Islet of Langerhans (tissue), 1 donor: ENCODE measurements at regions not wholly inside any gene's neighbourhood (a gene's known extent, or its start where the extent isn't known, plus 50 kb on each side); places are given as distances from the start of the nearest gene placed in this dataset.

ENCODE experiments used
- FAIRE-seq: peaks from one replicate; lab custom pipeline; 2011; peaks lifted over from hg19 to GRCh38; lab: Jason Lieb, UNC

DNA sequence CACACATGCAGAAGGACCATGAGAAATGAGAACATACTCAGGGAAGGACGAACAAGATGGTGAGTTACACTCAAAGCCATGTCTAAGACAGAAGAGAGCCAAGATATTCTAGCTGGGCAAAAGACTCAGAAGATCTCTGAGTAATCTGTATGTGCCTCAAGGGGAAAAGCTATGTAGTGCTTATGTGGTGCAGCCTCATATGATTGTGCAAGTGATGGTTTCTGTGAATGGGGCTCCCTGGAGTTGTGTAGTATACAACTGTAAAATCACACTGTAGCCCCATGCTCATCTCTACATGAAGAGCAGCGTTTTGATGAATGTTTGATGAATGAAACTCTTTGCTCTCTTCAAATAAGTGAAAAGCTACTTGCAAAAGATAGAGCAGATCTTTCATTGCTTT is 57.5 kb downstream of the OSR1 start:
- FAIRE-seq = no peak

DNA sequence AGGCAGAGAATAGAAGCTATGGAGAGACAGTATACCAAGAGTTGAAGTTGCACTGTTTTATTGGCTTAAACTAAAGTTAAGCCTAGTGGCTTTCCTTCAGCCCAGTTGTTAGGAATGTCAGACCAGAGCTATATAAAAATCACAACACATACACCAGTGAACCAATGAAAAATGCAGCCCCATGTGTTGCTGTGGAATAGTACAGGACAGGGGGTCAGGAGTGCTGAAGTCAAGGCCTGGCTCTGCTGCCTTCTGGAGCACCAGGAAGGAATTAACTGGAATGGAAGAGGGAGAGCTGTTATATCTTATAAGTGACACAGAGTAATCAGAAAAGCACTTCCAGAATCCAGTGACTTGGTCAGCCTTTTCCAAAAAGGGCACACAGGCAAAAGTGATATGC is 58.9 kb downstream of the OSR1 start:
- FAIRE-seq = no peak

DNA sequence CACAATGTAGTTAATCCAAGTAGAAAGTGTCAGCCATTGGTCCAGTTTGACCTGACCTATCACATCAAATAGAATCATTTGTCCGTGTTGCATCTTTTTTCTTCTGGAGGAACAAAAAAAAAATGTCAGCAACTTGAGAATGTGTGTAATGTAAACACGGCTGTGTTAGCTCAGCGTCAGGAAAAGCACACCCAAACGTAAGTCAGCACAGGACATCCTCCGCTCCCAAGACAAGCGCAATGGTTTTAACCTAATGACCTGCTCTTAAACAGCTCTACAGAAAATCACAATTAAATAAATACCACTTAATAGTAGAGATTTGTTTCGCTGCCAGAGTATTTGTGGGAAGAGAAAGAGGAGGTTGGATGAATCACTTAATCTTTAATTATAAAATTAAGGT is 59.4 kb downstream of the OSR1 start:
- no peak for FAIRE-seq

DNA sequence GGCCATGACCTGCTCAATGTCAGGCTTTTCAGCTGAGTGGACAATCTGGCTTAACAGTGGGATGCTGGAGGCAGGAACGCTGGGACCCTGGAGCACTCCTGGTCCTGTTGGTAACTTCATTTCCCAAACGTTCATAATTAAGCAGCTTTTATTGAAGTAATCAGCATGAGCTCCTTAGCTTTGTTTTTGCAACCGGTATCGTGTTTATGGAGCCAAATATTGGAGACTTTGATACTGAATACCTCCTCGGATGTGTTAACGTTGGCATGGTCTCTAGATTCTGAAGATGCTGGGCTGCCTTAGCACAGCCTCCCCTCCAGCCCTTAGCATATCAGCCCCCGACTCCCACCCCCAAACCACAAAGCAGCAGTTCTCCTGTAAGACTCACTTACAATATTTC is 60.7 kb downstream of the OSR1 start:
- FAIRE-seq = no peak

DNA sequence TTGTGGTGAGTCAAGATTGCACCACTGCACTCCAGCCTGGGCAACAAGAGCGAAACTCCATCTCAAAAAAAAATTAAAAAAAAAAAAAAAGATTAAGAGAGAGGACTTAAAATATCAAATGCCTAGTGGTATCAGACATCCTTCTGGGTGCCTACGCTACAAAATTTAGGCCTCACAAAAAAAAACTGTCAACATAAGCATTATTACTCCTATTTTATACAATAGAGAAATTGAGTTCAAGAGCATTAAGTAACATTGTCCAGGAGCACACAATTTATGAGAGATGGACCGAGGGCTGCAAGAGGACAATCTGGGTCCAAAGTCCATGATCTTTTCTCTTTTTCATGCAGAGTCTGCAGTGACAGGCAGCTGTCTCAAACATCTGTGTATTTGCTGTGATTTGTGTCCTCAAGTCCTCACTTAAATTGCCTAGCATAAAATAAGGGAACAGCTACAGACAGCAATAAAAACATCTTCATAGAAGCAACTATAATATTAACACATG is 62.4 kb downstream of the OSR1 start:
- FAIRE-seq = no peak

DNA sequence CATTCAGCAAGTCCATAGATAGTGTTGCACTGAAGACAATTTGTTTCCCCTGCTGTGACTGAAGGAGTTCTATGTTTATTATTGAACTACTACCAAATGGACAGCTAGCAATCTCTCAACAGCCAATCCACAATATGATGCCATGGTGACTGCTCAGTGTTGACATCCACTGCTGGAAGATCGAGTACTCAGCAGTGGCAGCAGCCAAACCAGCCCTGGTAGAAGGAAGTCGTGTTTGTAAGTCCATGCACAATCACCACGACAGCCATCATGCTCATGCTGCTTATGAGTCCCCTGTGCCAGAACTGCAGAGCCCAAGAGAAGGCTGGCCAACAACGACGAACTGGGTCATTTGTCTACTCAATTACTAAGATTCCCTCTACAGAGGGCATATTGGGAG is 66.4 kb downstream of the OSR1 start:
- FAIRE-seq = no peak

DNA sequence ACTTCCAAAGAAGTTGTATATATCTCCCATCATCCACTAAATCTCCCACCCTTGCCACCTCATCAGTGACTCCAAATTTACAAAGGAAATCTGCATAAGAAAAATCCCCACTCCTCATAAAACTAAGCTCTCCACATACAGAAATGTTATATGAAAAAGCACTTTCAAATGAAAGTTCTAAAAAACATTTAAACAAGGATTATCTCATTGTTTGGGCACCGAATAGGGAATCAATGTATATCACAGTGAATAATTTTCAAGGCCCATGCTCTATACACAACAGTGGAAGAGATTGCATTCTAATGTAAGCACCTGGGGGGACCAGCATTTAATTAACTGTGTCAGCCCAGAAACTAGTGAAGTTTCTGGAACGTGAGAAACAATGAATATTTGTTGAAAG is 70.1 kb downstream of the OSR1 start:
- FAIRE-seq = no peak

DNA sequence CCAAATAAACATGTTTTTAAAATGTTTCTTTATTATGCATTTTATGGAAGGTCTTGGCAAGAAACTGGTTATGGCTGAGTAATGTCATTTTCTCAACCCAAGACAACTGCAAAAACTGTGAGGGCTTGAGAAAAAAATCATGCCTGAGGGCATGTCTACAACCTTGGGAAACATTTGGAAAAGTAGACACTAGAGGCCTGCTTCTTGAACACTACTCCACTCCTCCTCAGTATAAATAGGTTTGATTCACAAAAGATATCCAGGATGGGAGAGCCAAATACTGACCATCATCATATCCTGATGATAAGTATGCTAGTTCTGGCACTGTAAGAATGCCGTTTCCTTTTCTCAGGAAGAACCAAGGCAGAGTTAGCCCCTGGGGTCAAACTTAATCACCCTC is 71.1 kb downstream of the OSR1 start:
- FAIRE-seq = no peak

DNA sequence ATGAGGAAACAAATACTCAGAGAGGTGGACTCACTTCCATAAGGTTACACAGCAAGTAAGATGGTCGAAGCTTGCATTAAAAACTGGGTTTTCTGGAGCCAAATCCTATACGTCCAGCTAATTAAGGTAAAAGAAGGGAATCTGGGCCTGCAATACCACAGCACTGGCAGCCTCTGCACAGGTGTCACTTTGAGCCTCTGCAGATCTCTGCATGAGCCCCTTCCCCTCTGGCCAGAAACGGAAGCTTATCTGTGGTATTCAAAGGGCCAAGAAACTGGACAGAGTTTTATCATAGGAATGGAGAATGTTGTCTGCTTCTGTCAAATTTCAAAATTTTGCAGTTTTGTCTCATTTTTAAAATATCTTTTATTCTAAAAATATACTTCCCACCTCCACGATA is 76.1 kb downstream of the OSR1 start:
- FAIRE-seq = no peak

DNA sequence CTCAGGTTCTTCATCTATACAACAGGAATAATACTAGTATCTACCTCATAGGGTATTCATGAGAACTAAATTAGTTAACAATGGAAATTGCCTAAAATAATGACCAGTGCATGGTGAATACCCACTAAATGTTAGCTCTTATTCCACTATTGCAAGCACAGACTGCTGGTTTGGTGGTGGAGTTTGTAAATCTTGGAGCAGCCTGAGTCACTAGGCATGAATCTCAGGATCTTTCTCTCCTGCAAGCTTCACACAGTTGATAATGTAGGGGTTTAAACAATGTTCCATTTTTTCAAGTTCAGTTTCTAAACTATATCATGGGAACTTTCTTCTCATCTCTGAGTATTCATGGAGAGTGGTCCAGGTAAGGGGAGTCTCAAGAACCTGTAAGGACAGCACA is 84.0 kb downstream of the OSR1 start:
- no peak for FAIRE-seq

DNA sequence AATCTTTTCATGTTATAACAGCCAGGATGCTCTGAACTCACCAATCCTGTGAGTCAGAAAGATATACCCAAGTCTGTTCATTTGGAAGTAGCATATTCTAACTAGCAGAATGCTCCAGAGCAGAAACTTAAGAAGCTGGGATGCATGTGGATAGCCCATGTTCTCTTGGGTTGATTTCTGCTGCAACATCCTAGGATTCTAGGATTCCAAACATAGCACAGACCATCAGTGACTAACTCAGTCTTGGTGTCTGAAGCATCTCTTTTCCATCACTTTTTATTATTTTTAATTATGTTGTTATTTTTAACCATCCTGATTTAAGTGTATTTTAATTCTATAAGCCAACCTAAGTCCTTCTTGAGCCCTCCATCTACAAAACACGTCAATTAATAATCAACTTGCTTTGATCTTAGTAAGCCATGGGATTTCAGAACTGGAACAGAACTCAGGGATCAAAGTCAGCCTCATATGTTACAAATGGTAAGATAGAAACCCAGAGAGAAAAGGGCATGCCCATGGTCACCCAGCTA is 85.4 kb downstream of the OSR1 start:
- no peak for FAIRE-seq

DNA sequence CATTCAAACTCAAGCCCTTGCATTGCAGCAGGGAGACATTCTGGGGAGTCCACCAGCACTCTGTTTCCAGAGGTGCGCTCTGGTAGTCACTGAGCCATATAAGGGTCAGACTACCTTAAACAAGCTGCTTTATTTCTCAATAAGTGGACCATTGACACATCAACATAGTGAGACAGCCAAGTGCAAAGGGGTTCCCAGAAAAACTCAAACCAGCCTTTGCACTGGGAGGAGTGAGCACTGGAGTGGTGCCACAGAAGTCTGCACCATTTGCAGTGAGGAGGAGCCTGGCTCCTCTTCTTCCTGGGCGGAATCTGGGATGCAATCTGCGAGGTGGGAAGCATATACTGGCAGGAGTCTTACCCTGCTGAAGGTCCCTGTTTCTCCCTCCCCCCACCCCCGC is 86.4 kb downstream of the OSR1 start:
- FAIRE-seq = no peak

DNA sequence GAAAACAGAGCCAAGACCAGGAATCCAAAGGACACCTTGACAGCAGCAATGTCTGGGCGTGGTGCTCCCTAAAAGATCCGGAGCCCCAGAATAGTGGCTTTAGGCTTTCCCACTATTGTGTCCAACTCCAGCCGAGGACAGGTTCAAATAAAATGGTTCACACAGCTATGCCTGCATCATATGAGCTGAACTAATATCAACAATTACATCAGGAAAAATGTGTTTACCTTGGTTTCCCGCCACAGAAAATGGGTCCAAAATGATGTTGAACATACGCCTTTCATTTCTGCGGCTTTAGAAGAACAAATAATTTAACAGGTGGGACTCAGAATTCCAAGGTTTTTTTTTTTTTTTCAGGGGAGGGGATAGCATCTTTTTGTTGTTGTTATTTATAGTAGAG is 93.6 kb downstream of the OSR1 start:
- no peak for FAIRE-seq

DNA sequence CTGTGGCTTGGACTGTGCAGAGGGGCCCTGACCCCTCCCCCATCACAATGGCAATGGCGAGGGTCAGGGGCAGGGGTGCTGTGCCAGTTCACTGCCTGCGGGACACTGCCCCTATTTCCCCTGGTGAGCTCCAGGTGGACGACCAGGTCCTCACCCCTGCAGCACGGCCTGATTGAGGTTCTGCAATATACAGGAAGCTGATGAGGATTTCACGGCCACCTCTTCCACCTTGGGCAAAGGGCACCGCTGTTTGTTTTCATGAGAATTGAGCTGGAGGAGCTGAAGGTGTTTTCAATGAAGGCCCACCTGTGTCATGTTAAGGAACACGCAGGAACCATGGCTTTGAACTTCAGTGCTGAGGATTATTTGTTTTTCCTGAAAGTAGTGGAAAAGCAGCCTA is 96.3 kb downstream of the OSR1 start:
- no peak for FAIRE-seq

DNA sequence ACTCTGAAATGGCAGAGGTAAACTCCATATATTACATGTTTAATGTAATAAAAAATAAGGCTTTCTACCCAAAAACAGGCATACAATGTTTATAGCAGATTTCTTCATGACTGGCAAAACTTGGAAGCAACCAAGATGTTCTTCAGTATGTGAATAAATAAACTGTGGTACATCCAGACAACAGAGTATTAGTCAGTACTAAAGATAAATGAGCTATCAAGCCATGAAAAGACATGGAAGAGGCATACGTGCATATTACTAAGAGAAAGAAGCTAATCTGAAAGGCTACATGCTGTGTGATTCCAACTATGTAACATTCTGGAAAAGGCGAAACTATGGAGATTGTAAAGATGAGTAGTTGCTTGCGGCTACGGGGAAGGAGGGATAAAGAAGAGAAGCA is 97.4 kb downstream of the OSR1 start:
- no peak for FAIRE-seq

DNA sequence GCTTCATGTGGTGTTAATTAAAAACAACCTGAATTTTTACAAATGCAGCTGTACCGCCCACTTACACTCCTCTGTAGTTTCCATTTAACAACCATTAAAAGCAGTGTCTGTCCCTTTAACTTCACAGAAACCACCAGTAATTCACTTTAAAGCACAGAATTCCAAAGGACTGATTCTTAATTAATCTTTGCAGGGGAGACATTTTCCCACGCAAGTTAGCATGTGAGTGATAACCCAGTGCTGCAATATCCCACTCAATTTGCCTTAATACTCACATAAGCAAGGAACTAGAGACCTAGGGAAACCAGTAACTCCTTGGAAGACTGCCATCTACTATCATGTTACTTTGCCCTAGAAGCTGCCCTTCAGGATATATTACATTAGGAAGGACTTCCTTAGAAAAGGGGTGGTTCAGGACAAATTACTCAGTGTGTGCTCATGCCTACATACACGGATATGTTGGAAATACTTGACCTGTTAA is 102.3 kb downstream of the OSR1 start:
- FAIRE-seq = no peak

DNA sequence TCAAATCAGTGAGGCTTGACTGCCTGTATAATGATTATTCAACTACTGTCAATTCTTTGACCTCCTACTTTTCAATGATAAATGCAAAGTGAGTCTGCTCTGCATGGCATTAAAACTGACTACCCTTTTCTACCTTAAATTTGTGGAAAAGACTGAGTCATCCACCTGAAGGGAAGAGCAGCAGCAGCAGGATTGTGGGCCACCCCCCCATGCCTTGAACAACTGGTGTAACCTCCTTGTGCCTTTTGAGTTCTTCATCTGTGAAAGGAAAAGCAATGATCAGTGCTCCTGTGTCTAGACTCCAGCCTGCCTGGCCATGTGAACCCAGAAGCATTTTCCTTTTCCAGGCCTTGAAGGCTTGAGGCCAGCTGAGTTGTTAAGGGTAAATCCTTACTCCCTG is 102.9 kb downstream of the OSR1 start:
- FAIRE-seq = no peak

DNA sequence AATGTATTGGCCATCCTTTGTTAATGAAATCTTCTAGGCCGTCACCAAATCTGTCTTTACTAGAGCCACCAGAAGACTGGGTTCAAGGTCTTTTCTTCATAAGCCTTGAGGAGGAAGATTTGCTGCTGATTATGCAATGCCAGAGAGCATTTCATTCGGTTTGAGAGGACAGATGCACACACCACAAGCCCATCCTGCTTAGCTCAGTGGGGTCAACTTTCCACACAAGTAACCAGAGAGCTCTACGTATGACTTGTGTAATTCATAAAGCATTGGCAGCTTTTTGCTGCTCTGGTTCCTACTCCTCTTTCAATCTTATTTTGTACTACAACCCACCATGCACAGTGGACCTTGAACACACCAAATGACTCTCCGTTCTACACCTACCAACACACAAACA is 106.9 kb downstream of the OSR1 start:
- no peak for FAIRE-seq

DNA sequence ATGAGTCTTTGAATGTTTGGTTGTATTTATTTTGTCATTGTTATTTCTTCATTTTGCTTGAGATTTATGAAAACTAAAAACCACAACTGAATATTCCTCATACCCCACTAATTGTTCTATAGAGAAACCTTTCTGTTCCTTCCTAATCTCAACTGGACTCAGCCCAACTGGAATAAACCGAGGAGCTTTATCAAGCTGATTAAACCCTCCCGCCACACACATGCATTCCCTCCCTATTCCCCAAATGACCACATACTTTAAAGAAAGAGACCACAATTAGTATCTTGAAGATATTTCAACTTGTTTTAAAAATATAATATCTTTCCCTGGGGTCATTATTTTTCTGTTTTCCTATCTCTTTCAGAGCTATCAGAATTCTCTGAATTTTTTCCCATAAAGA is 107.5 kb downstream of the OSR1 start:
- no peak for FAIRE-seq

DNA sequence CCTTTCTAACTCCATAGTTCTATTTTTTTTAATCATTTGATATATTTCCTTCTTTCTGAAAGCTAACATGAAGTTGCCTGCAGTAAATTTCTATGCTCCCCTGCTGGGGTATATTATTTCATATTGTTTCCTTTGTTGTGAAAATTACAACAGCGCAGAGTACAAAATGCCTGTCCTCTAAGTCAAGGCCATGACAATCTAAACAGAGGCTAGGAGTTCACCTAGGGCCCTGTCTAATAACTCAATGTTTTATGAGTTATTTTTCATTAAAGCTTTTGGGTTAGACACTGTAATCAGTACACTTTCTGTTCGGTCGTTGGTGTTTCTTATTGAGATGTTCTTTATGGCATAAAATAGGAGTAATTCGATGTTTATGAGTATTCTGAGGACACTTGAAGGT is 111.2 kb downstream of the OSR1 start:
- FAIRE-seq = no peak

DNA sequence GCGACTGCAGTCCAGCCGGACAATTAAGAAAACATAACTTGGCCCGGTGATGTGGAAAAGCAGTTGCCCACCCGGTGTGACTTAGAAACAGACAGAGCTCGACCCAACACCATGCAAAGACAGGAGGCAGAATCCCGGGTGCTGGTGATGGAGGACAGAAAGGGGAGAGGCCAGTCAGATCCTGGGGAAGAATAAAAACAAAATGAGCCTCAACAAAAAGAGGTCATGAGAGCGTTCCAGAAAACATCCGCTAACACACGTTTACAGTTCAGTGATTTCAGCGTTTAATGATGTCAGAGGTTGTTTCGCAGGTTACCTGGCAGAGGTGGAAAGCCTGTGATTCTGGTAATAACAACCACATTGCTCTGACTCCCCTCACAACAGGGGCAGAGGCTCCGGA is 111.9 kb downstream of the OSR1 start:
- FAIRE-seq = no peak

DNA sequence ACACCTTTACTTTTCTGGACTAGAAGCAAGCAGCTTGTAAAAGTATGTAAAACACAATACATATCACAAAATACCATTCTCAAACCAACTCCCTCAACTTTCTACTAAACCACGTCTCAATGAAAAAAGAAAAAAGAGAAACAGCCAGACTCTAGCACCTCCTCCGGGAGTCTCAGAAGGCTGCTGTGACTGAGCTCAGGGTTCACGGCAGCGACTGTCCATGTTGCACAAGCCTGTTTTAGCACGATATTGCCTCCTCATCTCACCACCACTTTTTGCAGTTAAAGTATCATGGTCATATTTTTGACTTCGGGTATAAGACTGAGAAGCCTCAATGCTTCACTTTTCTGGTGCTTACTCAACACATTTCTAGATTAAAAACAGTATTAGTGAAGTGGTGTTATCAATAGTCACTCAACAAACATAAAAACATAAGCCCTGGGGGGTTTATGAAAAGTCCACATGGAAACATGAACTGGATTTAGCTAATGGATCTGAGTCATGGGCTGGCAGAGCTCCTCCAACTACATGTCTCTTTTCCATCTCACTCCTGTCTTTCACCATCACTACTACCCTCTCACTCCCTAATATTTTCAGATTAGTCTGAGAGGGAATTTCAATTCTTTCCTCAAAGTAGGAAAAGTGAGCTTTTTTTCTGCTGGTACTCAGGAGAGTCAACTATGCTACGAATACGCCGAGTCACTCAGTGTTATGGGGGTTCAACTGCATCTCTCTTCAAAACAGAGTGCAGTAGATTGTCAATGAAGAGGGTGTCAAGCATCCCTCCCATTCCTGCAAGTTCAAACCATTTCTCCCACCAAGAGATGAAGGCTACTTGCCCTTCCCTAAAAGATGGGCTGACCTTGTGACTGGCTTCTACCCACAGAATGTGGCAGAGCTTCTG is 113.7 kb downstream of the OSR1 start:
- FAIRE-seq = no peak

DNA sequence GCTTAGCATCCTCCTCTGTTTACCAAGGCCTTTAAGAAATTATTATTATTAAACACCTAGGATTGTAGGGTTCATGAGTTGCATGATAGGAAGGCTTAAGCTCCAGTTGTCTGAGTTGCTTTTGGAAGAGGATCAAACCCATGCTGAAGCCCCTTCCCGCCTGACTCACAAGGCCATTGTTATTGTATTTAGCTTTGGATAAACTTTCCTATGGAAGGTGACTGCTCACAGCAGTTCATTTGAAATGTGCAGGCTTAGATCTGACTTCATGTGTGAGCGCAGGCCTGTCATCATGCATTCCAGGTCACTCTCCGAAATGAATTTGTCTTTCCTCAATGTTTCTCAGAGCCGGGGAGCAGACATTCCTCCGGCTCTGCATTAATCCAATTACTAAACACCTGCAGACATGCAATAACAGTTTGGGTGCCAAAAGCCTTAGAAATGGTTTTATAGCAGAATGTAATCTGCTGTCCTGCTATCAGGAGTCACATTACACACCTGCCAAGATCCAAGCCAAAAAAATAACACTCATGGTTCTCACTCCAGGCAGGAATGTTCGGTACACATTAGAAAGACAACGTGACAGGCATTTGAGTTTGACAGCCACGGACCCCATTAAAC is 119.9 kb downstream of the OSR1 start:
- no peak for FAIRE-seq

DNA sequence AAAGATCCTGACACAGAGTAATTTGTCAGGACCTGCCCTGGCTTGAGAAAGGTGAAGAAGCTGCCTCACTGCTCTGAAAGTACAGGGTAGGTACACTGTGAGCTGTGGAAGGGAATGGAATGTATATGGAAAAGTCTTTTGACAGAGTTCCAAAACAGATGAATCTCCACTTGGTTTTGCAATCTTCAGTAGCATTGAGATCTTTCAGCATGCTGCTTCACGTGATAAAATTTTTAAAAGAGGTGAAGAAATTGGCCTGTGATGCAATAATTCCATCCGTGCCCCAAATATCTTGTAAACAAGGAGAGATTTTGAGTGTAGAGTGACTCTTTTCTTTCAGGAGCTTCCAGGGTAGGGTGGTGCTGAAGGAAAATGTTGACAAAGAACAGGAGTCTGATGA is 123.1 kb downstream of the OSR1 start:
- no peak for FAIRE-seq
